Lower leg skin (tissue), 3 donors: ENCODE measurements at regions not wholly inside any gene's neighbourhood (a gene's known extent, or its start where the extent isn't known, plus 50 kb on each side); places are given as distances from the start of the nearest gene placed in this dataset.

Source experiments
- CTCF ChIP-seq, 3 donors: fragments of 450-650 bp; IDR thresholded peaks; one replicate each; pipeline ENCODE4 v1.5.1; 2016; ENCODE audit warnings: antibody characterized with exemption in 3 of 3, mild to moderate bottlenecking in 3 of 3, moderate library complexity in 2 of 3
- POLR2A ChIP-seq, 2 donors: fragments of 450-650 bp; IDR thresholded peaks; one replicate each; pipeline ENCODE4 v1.6.1; 2016 to 2017; ENCODE audit warnings: antibody characterized with exemption in 2 of 2, mild to moderate bottlenecking in 1 of 2, moderate library complexity in 1 of 2

- no peak for TF ChIP-seq CTCF (IDR thresholded peaks at IDR 0.05)
- TF ChIP-seq POLR2A (IDR thresholded peaks at IDR 0.05) = no peak
Measured at GRCh38 chr2:9712263-9712662, 81.5 kb upstream of the YWHAQ start.
